ENCODE measurements at regions not wholly inside any gene's neighbourhood (a gene's known extent, or its start where the extent isn't known, plus 50 kb on each side); places are given as distances from the start of the nearest gene placed in this dataset.

DNA sequence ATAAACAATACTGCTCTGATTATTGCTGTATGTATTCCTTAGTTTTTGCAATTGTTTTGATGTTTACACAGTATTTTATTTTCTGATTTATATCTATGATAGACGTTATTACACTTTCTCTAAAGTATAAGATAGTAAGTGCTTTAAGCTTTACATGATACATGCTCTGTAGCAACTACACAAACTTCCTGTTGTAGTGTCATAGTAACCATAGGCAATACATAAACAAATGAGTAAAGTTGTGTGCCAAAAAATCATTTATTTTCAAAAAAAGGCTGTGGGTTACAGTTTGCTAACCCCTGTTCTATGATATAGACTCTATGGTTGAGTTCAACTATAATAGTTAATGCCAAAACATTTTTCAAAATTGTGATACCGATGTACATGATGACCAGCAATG is 1156.4 kb downstream of the AMY1C start:
- DNase-seq (ENCODE audit: low spot score in 2 of 2) = no peak
- no peak for FAIRE-seq

DNA sequence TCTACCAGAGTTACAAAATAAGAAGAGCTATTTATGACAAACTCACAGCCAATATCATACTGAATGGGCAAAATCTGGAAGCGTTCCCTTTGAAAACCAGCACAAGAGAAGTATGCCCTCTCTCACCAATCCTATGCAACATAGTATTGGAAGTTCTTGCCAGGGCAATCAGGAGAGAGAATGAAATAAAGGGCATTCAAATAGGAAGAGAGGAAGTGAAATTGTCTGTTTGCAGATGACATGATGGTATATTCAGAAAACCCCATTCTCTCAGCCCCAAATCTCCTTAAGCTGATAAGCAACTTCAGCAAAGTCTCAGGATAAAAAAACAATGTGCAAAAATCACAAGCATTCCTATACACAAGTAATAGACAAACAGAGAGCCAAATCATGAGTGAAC is 1169.5 kb downstream of the AMY1C start:
- FAIRE-seq = no peak
- DNase-seq (ENCODE audit: low spot score in 2 of 2) = no peak

DNA sequence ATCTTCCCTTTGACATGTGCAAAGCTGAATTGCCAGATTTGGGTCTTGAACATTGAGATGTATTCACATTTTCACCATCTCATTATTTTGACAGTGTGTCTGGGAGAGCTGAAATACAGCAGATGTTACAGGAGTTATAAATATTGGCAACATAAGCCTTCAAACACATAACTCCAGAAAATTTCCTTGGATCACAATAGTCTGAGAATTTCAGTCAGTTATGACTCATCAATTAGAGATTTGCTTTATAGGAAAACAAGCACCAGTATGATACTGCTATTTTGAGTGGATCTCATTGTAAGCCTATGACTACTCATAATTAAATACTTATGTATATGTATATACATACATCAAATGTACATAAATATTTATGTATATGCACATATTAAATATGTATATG is 1171.8 kb downstream of the AMY1C start:
- DNase-seq (ENCODE audit: low spot score in 2 of 2) (no peak), FAIRE-seq (no peak)

DNA sequence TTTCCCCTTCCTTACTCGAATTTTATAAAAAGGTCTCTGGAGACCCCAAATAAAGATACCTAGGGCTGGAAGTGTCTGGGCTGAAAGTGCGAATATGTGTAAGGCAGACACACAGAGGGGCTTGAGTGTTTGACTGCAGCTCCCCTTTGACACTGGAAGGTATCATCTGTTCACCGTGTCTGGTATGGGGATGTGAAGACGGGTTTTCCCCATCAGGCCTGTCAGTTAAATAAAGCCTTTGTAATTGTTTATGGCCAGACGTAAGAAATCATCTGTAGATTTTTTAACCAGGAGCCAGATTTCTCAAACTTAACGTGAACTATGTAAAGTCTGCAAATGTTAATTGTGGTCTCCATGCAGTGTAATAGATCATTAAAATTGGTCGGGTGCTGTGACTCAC is 1173.4 kb downstream of the AMY1C start:
- FAIRE-seq = no peak

DNA sequence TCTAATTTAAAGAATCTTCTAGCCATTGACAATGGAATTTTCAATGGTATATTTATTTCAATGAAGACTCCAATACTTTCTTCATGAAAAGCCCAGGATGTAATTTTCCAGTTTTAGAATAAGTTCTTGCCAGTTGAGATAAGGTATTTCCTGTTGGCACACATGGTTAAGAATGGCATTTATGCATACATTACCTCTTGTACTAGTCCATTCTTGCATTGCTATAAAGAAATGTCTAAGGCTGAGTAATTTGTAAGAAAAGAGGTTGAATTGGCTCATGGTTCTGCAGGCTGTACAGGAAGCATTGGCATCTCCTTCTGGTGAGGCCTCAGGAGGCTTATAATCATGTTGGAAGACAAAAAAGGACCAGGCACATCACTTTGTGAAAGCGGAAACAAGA is 1179.6 kb downstream of the AMY1C start:
- FAIRE-seq = no peak
- DNase-seq (ENCODE audit: low spot score in 2 of 2) = no peak

More for the DNA sequence above, 1173.4 kb downstream of the AMY1C start:
- DNase-seq (ENCODE audit: low spot score in 2 of 2) = no peak

DNA sequence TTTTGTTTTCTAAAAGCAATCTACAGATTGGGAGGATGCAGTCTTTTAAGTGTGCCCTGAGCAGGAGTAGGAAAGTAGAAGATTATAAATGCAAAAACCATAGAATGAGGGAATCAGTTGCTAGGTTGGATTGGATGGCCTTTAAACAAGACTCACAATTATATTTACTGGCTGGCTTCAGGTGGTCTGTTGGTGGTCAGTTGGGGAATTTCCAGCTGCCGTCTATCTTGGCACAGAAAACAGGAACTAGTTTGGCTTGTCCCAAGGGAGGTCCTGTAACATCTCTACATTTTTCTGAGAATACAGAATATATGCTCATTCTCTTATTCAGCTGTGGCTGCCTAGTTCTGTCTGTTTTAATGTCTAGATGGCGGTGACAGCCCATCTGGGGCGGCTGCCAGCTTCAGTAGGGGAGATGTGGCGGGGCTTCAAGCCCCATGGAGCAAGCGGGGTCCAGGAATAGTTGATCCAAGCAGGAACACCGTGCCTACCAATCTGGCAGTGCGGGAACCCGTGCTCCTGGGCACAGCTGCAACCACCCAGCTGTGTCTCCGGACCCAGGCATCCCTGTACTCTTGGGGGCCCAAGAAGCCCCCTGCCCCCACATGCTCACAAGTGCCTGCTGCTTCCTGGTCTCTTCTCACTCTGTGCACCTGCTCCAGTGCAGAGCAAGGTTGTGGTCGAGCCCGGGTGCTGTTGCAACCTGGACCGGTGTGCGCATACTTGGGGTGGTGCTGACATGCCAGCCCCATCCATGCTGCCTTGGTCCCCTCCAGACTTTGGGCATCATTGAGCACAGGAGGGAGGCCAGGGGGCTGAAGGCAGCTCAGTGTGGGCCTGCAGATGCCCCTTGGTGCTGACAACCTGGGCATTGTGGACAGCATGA is 1182.6 kb downstream of the AMY1C start:
- FAIRE-seq (no peak), DNase-seq (ENCODE audit: low spot score in 2 of 2) (no peak)

DNA sequence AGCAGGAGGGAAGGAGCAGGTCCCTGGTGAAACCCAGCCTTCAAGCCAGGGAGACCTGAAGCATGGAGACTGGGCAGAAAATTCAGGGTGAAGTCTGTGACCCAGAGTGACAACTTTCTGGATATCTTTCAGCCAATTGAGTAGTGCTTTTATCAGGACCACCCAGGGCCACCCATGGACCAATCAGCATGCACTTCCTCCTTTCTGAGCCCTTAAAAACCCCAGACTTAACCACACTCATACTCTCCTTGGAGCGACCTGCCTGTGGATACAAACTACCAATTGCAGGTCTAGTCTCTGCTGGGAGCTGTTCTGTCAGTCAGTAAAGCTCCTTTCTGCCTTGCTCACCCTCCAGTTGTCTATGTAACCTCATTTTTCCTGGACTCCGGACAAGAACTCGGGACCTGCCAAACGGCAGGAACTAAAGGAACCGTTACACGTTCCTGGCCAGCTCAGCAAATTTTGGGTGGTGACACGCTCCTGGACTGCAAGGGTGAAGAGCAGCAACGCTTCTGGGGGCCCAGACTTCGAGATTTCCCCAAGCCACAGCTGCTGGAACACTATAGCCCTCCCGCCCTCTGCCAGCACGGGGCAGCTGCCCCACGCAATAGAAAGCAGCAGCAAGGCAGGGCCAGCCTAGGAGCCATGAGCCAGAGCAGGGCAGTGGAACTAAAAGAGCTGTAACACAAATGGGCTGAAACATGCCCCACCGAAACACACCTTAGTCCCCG is 1183.4 kb downstream of the AMY1C start:
- no peak for FAIRE-seq

DNA sequence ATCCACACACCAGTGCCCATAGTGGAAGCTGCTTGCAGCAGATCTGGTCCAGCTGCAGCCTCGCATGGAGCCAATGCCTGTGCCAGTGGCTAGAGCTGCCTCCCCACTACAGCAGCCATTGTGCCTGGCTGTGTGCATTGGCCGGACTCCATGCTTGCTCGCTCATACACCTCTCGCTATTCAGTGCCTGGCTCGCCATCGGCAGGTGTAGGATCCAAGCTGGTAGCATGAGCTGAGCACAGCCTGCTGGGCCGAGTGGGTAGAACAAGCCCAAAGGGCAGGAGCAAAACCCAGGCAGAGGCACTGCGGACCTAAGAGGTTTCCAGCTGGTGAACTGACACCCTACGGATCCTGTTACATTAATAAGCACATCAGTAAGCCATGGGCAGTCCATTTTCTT is 1184.1 kb downstream of the AMY1C start:
- FAIRE-seq (no peak), DNase-seq (ENCODE audit: low spot score in 2 of 2) (no peak)

More for the DNA sequence above, 1183.4 kb downstream of the AMY1C start:
- DNase-seq (ENCODE audit: low spot score in 2 of 2) = no peak

DNA sequence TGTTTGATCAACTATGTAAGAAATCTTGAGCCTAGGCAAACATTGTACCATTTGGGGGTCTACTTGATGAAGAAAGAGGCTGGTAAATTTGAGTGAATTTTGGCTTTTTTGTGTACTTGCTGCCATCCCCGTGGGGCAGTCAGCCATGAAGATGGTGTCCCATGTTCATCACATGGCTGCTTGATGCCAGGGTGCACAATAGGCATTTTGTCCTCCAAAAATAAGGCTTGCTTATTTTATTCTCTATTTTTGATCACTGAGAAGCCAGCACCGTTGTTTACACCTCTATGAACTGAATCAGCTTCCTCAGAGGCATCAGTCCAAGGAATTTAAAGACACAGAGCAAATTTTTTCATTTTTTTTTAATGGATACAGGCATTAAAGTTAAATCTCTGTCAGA is 1195.7 kb downstream of the AMY1C start:
- FAIRE-seq (no peak), DNase-seq (ENCODE audit: low spot score in 2 of 2) (no peak)

DNA sequence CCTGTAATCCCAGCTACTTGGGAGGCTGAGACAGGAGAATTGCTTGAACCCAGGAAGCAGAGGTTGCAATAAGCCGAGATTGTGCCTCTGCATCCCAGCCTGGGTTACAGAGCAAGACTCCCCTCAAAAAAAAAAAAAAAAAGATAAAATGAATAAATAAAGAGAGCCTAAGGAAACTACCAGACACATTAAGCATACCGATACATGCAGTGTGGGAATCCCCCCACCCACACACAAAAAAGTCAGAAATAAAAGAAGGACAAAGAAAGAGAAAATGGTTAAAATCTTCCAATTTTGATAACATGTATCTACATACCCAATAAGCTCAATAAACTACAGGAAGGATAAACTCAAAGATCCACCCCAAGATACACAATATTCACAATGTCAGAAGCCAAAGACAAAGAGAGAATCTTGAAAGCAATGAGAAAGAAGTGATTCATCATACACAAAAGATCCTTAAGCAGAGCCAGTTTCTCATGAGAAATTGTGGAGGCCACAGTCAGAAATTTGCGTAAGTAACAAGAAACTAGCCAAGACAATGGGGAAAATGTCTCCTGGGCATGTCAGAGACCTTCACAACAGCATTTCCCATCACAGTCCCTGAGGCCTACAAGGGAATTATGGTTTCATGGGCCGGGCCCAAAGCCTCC is 1197.0 kb downstream of the AMY1C start:
- no peak for DNase-seq (ENCODE audit: low spot score in 2 of 2)
- no peak for FAIRE-seq

DNA sequence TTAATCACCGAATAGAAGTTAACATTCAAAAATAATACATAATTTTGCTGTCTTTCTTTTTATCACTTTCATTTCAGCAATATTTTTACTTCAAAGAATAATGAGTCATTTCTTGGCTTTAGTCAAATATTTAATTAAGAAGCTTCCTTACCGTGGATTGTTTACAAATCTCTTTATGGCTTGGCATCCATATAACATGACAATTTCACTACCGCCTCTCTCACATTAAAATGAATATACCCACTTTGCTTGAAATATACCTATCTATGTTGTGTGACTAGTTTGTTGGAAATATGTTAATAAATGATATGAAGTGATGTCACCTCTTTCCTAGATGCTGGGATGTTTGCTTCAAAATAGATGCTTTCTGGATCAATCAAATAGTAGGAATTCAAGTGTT is 1203.9 kb downstream of the AMY1C start:
- FAIRE-seq (no peak), DNase-seq (ENCODE audit: low spot score in 2 of 2) (no peak)

DNA sequence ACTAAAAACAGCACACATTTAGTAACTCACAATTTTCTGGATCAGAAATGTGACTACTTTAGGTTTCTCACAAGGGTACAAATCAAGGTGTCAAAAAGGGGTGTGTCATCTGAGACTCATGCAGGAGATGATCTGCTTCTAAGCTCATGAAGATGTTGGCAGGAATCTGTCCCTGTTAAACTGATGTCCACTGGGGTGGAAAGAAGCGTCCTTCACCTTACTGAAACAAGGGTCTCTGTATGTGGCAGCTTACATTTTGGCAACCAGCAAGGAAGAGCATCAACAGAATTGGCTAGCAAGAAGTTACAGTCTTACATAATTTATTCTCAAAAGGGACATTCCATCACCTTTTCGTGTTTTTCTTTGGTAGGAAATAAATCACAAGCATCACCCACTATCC is 1223.8 kb downstream of the AMY1C start:
- no peak for DNase-seq (ENCODE audit: low spot score in 2 of 2)
- no peak for FAIRE-seq

DNA sequence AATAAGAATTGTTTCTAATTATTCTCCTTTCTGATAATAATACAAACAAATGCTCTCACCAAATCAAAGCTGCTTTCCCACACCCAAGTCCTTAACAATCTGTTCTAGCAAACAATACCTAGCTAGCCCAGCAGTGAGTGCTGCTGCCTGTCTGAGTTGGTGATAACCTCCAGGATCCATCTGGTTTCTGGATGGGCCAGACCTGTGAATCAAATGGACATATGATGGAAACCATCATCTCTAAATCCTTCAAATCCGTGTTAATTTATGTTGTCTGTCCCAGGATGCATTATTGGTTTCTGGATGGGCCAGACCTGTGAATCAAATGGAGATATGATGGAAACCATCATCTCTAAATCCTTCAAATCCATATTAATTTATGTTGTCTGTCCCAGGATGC is 1230.0 kb downstream of the AMY1C start:
- FAIRE-seq (no peak), DNase-seq (ENCODE audit: low spot score in 2 of 2) (no peak)

DNA sequence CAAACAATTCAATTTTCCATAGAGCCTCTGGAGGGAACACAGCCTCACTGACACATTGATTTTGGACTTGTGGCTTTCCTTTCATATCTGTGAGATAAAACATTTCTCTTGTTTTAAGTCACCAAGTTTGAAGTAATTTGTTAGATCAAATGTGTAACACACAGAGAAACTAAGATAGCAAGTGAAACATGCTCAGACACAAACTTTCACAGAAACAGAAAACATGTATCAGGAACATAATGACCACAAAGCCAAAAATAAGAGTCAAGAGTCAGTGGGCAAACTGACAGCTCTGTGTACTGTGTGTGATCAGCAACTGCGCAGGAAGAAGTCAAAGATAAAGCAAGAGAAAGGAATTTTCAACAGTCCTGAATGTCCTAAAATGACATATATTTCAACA is 1237.5 kb downstream of the AMY1C start:
- FAIRE-seq = no peak
- no peak for DNase-seq (ENCODE audit: low spot score in 2 of 2)

DNA sequence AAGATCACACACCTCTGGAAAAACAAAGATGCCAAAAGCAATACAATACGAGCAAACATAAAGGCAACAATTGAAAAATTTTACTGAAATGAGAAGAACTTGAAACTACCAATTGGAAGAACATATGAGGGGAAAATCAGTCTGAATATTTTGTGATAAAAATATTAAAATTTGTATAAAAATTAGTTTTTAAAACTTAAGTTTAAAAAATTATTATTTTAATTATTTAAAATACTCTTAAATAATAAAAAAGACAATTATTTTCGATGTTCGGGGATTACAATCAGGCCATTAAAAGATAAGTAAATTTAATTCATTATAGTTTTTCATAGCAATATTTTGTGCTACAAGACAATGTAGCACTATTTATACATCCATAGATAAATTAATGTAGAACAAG is 1239.3 kb downstream of the AMY1C start:
- FAIRE-seq = peak; percentile 86
- DNase-seq (ENCODE audit: low spot score in 2 of 2) = no peak

DNA sequence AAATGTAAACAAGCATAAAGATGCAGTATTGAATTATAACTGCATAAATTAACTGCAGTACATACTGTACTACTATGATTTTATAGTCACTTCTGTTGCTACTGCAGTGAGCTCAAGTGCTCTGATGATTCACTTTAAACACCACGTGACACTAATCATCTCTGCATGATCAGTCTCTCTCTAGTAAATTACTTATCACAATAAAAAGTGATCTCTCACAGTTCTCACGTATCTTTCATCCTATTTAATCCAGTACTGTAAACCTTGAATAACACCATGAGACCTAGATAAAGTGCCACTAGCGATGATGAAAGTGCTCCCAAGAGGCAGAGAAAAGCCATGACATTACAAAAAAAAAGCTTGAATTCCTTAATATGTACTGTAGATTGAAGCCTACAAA is 1242.0 kb downstream of the AMY1C start:
- DNase-seq (ENCODE audit: low spot score in 2 of 2) (no peak), FAIRE-seq (no peak)

DNA sequence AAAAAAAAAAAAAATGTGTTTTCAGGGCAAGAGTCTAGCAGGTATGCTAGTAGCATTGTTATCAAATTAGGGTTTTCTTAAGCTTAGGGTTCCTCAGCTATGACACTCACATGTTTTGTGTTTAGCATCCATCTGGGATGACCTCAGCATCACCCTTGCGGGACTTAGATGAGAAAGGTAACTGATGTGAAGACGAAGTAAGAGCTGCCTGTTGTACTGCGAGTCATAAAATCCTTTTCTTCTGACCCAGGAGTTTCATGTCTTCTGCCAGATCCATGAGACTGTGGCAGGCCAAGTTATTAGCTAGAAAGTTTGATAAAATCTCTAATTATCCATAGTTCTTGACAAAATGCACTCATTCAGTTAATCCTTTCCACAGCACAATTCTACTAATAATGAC is 1251.1 kb downstream of the AMY1C start:
- DNase-seq (ENCODE audit: low spot score in 2 of 2) (no peak), FAIRE-seq (no peak)

DNA sequence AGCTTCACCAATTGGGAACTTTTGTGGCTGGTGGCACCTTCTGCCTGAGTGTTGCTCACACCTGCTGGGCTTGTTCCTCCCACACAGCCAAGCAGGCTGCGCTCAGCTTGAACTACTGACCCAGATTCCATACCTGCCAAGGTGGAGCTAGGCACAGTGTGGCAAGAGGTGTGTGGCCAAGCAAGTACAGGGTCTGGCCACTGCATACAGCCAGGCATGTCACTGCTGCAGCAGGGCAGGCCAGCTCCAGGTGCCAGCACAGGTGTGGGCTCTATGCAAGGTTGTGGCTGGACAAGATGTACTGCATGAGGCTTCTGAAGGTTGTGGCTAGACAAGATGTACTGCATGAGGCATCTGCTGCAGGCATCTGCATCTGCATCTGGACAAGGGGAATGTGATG is 1254.8 kb downstream of the AMY1C start:
- no peak for FAIRE-seq

DNA sequence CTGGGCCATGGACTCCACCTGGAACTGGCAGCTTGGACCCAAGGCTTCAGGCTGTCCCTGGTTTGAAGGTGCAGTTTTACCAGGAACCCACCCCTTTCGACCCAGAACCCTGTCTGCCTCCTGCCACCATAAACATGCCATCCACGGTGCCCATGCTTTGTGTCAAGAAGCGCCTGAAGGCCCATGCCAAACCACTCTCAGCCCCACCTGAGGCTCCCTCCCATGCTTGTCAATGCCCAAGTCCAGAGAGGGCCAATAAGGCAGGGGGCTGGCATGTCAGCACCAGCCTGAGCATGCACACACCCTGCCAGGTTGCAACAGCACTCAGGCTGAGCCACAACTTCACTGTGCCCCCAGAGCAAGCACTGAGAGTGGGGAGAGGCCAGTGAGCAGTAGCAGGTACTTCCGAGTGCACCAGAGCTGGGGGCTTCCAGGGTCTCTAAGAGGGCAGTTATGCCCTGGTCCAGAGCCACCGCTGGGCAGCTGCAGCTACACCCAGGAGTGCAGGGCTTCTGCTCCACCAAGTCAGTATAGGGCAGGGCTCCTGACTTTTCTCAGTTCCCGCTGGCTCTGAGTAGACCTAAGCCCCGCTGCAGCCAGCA is 1256.0 kb downstream of the AMY1C start:
- FAIRE-seq (no peak), DNase-seq (ENCODE audit: low spot score in 2 of 2) (no peak)

More for the DNA sequence above, 1254.8 kb downstream of the AMY1C start:
- no peak for DNase-seq (ENCODE audit: low spot score in 2 of 2)

DNA sequence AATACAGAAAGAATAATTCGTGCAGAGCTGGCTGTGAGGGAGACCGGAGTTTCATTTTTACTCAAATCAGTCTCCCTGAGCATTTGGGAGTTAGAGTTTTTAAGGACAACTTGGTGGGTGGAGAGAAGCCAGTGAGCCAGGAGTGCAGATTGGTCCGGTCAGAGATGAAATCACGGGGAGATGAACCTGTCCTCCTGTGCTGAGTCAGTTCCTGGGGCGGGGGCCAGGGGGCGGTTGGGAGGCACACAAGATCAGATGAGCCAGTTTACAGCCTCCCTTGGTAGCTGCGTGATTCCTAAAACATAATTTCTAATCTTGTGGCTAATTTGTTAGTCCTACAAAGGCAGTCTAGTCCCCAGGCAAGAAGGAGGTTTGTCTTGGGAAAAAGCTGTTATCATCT is 1267.9 kb downstream of the AMY1C start:
- FAIRE-seq (no peak), DNase-seq (ENCODE audit: low spot score in 2 of 2) (no peak)

DNA sequence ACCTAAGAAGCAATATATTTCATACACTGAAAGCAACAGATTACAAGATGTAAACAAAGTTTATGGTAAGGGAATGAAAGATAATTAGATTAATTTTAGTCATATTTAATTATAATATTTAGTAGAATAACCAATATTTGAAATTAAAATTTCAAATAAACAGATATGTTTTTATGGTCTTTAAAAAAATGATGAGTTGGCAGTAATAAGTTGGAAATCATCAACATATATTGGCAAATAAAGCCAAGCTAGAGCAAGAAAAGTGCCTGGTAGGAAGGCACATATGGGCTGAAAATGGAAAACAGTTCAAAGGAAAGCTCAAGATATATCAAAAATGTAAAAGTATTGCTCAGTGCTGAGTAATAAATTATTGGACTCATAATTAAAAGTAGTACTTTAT is 1274.0 kb downstream of the AMY1C start:
- no peak for FAIRE-seq
- DNase-seq (ENCODE audit: low spot score in 2 of 2) = no peak
